ENCODE measurements at regions not wholly inside any gene's neighbourhood (a gene's known extent, or its start where the extent isn't known, plus 50 kb on each side); places are given as distances from the start of the nearest gene placed in this dataset.
A peak's percentile ranks its signal among the peaks of the same experiment; 100 is the strongest.

GRCh38 chr21:39062196-39062595 is 121.1 kb downstream of the PSMG1 start:
- H3K9me3 ChIP-seq (ENCODE audit: severe bottlenecking), result no peaks in the 10 kb centered on the region
- H3K4me3 ChIP-seq (ENCODE audit: severe bottlenecking), result no peak overlapping the region
- TF ChIP-seq CTCF (IDR thresholded peaks at IDR 0.05; ENCODE audit: poor library complexity, severe bottlenecking), result no peak
- no peaks in the 10 kb centered on the region for H3K4me1 ChIP-seq (ENCODE audit: insufficient read depth, poor library complexity, severe bottlenecking)
- H3K27me3 ChIP-seq (ENCODE audit: insufficient read depth, poor library complexity, severe bottlenecking), result no peaks in the 10 kb centered on the region
- peak; percentile 73 for ATAC-seq (ENCODE audit: low read depth)
- no peak for DNase-seq (ENCODE audit: low spot score)
- no peak overlapping the region for H3K27ac ChIP-seq (ENCODE audit: poor library complexity, severe bottlenecking)
- no peaks in the 10 kb centered on the region for H3K36me3 ChIP-seq (ENCODE audit: low read depth)

GRCh38 chr21:39061766-39062165 is 121.5 kb downstream of the PSMG1 start:
- H3K4me3 ChIP-seq (ENCODE audit: severe bottlenecking), result no peak overlapping the region
- no peak for TF ChIP-seq CTCF (IDR thresholded peaks at IDR 0.05; ENCODE audit: poor library complexity, severe bottlenecking)
- H3K36me3 ChIP-seq (ENCODE audit: low read depth), result no peaks in the 10 kb centered on the region
- no peaks in the 10 kb centered on the region for H3K4me1 ChIP-seq (ENCODE audit: insufficient read depth, poor library complexity, severe bottlenecking)
- no peak overlapping the region for H3K27ac ChIP-seq (ENCODE audit: poor library complexity, severe bottlenecking)
- H3K9me3 ChIP-seq (ENCODE audit: severe bottlenecking), result no peaks in the 10 kb centered on the region
- DNase-seq (ENCODE audit: low spot score) (no peak), ATAC-seq (ENCODE audit: low read depth) (no peak)
- no peaks in the 10 kb centered on the region for H3K27me3 ChIP-seq (ENCODE audit: insufficient read depth, poor library complexity, severe bottlenecking)

GRCh38 chr21:39060485-39061083 is 122.7 kb downstream of the PSMG1 start:
- TF ChIP-seq CTCF (IDR thresholded peaks at IDR 0.05; ENCODE audit: poor library complexity, severe bottlenecking), result no peak
- DNase-seq (ENCODE audit: low spot score), result no peak
- Histone ChIP-seq H3K27ac (ENCODE audit: poor library complexity, severe bottlenecking) (no peak overlapping the region), H3K36me3 (ENCODE audit: low read depth) (no peaks in the 10 kb centered on the region), H3K4me3 (ENCODE audit: severe bottlenecking) (no peak overlapping the region), H3K9me3 (ENCODE audit: severe bottlenecking) (no peaks in the 10 kb centered on the region), H3K4me1 (ENCODE audit: insufficient read depth, poor library complexity, severe bottlenecking) (no peaks in the 10 kb centered on the region), H3K27me3 (ENCODE audit: insufficient read depth, poor library complexity, severe bottlenecking) (no peaks in the 10 kb centered on the region)
- no peak for ATAC-seq (ENCODE audit: low read depth)

- no peaks in the 10 kb centered on the region for H3K27me3 ChIP-seq (ENCODE audit: insufficient read depth, poor library complexity, severe bottlenecking)
- H3K27ac ChIP-seq (ENCODE audit: poor library complexity, severe bottlenecking), result no peak overlapping the region
- DNase-seq (ENCODE audit: low spot score), result no peak
- no peak for TF ChIP-seq CTCF (IDR thresholded peaks at IDR 0.05; ENCODE audit: poor library complexity, severe bottlenecking)
- H3K4me3 ChIP-seq (ENCODE audit: severe bottlenecking), result no peak overlapping the region
- H3K36me3 ChIP-seq (ENCODE audit: low read depth), result no peaks in the 10 kb centered on the region
- H3K4me1 ChIP-seq (ENCODE audit: insufficient read depth, poor library complexity, severe bottlenecking), result no peaks in the 10 kb centered on the region
- H3K9me3 ChIP-seq (ENCODE audit: severe bottlenecking), result no peaks in the 10 kb centered on the region
- no peak for ATAC-seq (ENCODE audit: low read depth)
Measured at GRCh38 chr21:39057121-39057520, 126.1 kb downstream of the PSMG1 start.

GRCh38 chr21:39056636-39057035 is 126.6 kb downstream of the PSMG1 start:
- Histone ChIP-seq H3K27ac (ENCODE audit: poor library complexity, severe bottlenecking) (no peak overlapping the region), H3K36me3 (ENCODE audit: low read depth) (no peaks in the 10 kb centered on the region), H3K4me3 (ENCODE audit: severe bottlenecking) (no peak overlapping the region), H3K27me3 (ENCODE audit: insufficient read depth, poor library complexity, severe bottlenecking) (no peaks in the 10 kb centered on the region), H3K9me3 (ENCODE audit: severe bottlenecking) (no peaks in the 10 kb centered on the region), H3K4me1 (ENCODE audit: insufficient read depth, poor library complexity, severe bottlenecking) (peaks cover 5% of the 10 kb centered on the region)
- ATAC-seq (ENCODE audit: low read depth) (no peak), DNase-seq (ENCODE audit: low spot score) (no peak)
- no peak for TF ChIP-seq CTCF (IDR thresholded peaks at IDR 0.05; ENCODE audit: poor library complexity, severe bottlenecking)
